Retina (tissue), 1 donor: ENCODE measurements at regions not wholly inside any gene's neighbourhood (a gene's known extent, or its start where the extent isn't known, plus 50 kb on each side); places are given as distances from the start of the nearest gene placed in this dataset.
A peak's percentile ranks its signal among the peaks of the same experiment; 100 is the strongest.

Source experiments
- DNase-seq: peaks from one replicate; pipeline ENCODE4 v3.0.0-alpha.2; 2016

DNA sequence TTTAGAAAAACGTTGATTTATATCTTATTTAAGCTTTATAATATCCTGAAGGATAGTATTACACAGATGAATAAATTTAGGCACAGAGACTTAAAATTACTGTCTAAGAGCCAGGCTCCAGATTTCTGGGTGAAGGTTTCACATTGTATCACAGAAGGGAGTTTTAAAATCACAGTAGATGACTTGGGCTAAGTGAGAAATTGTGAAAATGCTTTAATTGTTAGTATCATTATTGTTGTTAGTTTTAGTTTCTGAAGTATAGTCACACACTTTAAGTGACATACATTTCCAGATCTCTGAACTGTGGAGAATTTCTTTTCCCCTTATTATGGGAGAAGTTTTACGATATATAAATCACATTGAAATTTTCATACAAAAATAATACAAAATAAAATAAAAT lies 83.5 kb downstream of the NDUFS5 start:
- no peak for DNase-seq

DNA sequence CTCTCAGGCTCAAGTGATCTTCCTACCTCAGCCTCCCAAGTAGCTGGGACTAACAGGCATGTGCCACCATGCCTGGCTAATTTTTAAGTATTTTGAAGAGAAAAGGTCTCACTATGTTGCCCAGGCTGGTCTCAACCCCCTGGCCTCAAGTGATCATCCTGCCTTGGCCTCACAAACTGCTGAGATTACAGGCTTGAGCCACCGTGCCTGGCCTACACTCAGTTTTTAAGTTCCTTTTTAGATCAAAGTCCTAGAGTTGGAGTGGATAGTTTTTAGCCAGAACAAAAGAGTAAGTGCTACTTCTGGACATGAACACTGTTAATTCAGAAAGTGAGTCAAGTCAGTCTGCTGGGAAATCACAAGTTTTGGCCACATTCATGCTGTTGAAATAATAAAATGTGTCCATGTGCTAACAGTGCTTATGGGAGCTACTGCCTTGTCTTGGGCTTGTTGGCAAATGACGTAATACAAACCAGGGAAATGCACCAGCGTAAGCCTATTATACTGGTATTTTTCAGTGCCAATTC lies 84.2 kb downstream of the NDUFS5 start:
- DNase-seq = no peak

DNA sequence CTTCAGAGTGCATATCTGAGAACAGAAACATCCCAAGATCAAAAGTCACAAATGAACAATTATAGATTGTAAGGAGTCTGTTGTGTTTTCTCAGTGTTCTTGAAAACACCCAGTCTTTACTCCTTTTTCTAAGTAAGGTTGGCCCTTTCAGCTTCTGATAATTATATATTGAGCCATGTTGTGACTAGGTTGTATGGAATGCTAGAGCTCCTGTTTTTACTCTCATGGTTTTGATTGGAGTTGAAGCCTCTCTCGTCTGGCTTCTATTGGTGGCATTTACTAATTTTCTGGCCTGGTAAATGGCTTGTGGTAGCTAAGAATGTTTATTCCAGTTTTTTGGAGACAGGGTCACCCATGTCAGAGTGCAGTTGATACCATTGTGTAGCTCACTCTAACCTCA lies 84.7 kb downstream of the NDUFS5 start:
- no peak for DNase-seq

DNA sequence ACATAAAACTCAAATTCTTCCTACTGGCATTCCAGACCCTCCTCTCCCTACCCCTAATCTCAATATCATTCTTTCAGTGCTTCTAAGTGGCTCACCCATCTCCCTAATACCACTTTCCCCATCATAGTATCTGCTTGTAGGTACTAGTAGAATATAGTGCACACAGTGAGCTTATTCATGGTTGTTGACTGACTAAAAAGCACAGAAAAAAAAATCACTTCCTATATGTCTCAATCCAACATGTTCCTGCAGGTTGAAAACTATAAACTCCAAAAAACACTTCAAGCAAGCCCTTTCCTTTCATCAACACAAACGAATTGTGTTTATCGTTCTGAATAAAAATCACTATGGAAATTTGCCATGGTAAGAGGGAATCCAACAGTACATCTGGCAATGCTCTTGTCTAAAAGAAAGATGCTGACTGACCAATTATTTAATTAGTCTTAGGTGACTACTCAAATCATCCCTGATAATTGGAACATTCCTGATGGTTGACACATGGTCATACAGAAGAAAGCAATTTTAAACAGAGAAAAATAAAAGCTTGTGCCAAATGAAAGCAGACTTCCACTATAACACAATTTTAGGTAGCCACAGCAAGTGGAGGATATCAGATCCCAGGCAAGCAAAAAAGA lies 87.1 kb downstream of the NDUFS5 start:
- DNase-seq = no peak

DNA sequence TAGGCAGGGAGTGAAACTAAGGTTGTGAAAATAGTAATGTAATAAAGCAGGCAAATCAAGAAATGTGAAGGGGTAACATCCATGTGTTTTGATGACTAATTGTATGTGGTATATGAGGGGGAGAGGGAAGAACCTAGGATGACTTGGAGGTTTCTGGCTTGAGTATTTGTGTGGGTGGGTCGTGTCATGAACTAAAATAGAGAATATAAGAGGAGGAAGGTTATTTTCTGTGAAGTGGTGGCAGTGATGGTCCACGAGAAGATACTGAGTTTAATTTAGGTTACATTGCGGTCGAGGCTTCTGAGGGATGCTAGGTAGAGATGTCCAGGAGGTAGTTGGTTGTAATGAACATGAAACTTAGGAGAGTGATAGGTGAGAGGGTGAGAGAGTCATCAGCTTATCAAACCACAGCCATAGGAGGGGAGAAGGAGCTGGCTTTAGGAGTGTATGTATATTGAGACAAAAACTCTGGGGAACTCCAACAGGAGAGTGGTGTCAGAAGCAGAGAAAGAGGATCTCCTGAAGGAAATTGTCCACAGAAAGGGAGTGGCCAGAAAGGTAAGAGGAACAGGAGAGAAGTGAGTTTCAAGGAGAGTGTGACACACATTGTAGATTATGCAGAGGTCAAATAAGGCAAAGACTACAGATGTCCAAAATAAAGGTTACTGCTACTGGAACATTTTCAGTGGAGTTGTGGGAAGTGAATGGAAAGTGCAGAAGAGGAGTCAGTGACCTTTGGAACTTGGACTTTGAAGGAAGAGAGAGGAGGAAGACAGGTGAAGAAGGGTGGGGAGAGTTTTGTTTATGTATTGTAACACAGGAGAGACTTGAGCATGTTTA lies 89.0 kb upstream of the MACF1 start:
- DNase-seq = no peak

DNA sequence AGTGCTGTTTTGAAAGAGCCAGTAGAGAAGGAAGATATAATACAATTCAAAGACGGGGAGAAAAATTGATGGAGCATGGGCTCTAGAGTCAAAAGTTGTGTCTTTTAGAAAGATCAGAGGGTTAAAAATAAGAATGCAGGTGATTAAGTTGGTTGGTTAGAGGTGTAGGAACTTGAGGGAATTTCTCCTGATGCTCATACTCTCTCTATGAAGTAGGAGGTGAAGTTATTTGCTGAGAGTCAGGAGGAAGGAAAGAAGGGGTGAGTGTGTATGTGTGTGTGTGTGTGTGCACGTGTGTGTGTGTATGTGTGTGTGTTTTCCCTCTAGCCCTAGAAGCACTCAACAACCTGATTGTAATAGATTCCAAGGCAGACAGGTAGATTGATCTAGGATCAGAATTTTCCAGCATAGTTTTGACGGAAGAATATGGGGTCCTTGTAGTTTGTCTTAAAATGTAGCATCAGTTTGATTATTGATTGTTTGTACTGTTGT lies 88.3 kb upstream of the MACF1 start:
- no peak for DNase-seq

DNA sequence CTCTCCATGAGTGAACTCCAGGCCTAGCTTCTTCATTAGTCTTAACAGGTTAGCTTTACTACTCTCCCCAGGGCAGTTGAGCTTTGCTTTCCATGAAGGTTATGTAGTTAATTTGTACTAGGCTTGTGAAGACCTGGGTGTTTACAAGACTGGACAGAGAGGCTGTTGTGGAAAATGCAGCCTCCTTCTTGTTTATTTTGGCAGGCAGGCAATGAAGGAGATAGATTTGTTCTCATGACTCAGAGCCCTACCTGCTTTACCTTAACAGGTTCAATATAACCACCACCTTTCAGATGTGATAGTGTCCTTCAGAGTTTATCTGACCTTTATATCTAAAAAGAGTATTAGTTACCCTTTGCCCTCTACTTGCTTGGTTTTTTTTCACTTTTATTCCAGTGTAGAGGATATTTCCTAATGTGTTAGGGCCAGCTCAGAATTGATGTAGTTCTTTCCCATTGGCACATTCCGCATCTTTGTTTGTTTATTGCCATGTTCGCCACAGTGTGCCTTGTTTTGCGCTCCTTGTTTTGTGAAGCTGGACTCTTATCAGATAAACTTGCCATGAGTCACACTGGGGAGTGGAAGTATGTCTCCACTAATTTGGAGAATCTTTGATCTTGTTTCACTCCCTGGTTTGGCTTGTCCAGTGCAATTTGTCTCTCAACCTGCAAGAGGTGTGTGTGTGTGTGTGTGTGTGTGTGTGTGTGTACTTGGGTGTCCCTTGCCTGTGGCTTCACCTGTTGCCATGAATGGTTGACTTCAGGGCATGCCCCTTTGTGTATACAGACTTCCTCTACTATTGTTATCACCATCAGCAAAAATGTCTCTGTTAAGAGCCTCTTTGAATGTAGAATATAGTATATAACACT lies 87.4 kb upstream of the MACF1 start:
- no peak for DNase-seq

DNA sequence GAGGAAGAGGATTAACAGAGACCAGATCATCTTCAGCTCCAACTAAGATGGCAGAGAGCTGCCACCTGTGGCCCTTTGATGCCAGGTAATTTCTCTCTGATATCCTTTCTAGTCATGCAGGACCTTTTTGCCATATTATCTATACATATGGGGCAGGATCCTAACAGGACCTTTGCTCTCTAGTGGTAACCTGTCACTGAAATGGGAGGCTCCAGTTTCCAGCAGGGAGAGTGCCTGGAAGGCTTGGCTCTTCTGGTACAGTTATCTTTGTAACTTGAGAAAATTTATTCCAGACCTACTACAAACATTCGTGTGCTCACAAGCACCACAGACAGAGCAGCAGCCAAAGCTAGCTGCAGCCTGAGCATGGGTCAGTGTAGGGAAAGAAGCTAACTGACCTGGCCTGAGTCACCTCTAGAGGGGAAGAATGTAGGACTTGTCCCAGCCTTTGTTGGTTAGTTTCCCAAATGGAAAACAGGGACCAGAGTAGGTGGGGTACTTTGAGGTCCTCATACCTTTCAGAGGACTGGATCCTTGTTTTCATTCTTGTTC lies 86.5 kb upstream of the MACF1 start:
- no peak for DNase-seq

DNA sequence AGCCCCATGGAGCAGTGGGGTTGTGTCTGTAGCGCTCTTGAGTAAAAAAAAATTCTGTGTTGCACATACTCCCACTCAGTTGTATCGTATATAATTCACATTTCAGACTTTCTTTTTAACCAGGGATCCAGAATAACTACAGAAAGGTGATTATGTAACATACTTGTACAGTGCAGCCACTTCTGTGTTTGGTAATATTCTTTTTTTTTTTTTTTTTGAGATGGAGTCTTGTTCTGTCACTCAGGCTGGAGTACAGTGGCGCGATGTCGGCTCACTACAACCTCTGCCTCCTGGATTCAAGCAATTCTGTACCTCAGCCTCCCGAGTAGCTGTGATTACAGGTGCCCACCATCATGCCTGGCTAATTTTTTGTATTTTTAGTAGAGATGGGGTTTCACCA lies 82.4 kb upstream of the MACF1 start:
- no peak for DNase-seq

DNA sequence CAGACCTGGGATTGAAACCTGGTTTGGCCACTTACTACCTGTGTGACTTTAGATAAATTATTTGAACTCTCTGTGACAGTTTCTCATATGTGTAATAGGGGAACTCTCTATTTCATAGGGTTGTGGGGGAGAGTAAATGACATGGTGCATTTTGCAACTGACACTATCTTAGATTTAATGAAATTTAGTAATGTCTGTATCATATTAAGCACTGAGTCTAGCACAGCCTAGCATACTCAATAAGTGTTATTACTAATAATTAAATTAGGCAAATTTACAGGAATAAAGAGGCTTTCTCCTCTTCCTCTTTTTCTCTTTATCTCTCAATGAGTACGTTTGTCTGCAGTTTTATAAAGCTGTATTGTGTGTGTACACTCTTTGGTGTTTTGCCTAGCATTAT lies 80.2 kb upstream of the MACF1 start:
- no peak for DNase-seq

DNA sequence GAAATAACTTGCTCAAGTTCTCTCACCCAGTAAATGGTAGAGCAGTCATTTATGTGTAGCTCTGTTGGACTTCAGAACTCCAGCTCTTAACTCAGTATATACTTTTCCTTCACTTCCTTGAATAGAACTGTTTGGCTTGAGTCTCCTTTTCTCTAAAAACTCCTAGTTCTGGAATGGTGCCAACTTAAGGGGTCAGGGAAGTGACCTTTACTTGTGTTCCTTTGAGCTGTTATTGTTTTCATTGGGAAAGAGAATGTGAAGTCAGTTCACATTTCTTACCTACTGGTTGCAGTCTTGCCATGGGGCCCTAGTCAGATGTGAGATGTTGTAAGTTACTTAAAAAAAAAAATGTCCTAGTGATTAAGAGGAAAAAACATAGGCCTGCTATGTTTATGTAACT lies 77.0 kb upstream of the MACF1 start:
- DNase-seq = no peak

DNA sequence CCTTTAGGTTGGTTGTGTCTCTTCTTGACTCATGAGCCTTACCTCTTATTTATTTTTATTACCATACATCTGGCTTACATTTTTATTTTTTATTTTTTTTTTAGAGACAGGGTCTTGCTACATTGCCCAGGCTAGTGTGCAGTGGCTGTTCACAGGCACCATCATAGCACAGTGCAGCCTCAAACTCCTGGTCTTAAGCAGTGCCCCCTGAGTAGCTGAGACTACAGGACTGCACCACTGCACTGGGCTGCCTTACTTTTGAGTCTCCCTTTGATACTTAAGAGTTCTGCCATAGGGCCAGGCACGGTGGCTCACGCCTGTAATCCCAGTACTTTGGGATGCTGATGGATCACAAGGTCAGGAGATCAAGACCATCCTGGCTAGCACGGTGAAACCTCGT lies 76.4 kb upstream of the MACF1 start:
- no peak for DNase-seq

DNA sequence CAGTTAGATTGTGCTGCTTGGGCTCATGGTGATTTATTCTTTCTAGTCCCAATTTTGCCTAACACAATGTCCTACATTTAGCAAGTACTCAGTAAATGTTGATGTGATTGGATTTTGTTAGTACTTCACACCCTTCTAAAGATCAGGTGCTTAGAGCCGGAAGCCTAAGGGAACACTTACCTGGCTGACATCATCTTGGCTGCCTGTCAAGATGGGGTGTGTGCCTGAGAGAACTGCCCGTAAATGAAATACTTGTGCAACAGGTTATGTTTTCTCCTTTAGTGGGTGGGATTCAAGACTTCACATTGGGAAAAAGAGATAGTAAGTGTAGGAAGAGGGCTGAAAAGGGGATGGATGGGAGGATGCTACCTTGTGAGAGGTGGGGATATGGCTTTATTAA lies 75.5 kb upstream of the MACF1 start:
- DNase-seq = no peak

DNA sequence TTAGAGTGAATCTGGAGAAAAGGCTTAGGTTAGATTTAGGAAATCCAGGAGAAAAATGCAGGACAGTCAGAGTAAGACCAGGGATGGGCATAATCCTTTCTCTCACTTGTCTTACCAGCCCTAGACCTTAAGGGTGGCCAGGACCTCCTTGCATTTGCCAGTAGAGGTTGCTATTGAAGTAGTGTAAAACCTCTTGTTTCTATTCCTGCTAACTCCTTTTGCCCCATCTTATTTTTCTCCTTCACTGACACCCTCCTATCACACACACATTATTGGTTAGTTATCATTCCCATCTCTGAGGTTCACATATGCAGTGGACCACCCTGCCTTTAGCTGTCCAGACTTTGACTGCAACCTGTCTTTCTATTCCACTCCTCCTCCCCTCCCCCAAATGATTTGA lies 75.0 kb upstream of the MACF1 start:
- DNase-seq = no peak

DNA sequence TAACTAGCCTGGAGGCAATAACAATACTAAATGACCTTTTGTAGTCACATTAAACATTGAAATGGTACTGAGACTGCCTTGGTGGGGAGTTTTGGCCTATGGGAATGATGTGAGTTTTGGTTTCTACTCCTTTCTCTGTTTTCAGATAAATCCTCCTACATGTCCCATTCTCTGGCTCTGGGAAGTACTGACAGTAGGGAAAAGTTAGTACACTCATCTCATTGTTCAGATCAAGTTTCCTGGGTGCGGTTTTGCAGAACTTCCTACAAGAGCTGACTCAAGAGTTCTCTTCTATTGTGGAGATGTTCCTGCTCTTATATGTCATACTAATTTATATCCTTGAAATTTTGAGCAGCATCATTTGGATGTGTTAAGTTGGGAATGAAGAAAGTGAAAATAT lies 74.2 kb upstream of the MACF1 start:
- DNase-seq = no peak

DNA sequence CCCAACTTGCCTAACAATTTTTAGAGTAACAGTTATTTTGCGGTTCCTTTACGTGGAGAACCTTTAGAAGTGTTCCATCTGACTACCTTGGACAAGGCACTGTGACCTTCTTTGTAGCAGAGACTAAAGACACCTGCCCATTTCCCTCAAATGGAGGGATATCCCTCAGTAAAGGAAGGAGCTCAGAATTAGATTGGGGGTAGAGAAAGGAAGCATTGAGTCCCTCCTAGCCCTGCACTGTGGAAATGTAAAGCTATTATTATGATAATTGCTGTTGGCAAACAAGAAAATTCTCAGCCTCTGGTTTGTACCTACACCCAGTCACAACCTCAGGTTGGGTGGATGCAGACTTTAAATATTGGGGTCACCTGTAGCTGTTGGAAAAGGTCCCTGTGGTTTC lies 72.6 kb upstream of the MACF1 start:
- no peak for DNase-seq

DNA sequence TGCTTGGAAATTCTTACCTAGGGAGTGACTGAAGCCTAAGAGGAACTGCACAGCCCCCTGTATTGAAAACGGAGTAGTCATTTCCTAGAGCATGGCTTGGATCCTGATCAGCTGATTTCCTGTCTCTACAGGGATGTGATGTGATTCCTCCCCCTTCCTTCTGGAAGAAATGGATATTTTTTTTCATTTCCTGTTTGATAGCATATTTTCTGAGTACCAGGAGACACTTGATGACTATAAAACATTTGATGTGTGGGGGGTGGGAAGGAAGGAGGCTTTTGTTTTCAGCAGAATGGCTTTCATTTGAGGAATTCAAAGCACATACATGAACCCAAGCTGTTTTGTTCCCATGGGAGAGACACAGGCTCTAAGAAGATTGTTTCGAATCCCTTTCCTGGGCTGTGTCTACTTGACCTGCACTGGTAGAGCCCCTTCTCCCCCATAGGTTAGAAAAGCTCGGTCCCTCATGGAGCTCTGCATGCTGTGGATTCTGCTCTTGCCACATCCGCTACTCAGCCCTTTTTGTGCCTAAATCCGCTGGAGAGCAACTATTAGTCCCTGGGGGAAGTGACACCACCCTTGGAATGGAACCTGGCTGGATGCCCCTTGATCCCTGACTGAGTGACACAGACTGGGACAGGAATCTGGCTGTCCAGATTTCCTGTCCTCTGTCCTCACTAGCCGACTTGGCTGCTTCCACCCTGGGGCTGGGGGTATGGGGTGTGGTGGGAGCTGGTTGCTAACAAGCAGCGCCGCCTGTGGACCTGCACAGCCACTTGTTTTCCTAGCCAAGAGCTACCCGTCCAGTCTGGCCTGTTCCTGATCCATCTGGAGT lies 71.8 kb upstream of the MACF1 start:
- peak; percentile 29 for DNase-seq

DNA sequence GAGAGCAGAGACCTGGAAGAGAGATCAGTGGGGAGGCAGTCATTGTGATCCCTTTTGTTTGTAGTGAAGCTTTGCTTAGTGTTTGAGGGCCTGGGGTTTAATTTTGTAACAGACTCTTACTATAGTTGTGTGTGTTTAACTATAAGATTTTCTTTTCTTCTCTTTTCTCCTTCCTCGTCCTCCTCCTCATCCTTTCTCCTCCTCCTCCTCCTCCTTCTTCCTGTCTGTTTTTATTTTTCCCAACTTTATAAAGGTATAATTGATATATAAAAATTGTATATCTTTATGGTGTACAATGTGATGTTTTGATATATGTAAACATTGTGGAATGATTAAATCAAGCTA lies 71.2 kb upstream of the MACF1 start:
- DNase-seq = no peak

DNA sequence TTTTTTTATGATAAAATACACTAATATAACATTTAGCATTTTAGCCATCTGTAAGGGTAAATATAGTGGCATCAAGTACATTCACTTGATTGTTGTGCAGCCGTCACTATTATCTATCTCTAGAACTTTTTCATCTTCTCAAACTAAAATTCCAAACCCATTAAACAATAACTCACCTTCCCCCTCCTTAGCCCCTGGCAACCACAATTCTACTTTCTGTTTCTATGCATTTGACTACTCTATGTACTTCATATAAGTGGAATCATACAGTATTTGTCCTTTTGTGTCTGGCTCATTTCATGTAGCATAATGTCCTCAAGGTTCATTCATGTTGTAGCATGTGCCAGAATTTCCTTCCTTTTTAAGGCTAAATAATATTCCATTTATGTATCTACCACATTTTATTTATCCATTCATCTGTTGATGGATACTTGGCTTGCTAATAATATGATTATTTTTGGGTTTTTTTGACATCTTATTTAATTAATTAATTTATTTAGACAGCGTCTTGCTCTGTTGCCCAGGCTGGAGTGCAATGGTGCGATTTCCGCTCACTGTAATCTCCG lies 69.6 kb upstream of the MACF1 start:
- no peak for DNase-seq

DNA sequence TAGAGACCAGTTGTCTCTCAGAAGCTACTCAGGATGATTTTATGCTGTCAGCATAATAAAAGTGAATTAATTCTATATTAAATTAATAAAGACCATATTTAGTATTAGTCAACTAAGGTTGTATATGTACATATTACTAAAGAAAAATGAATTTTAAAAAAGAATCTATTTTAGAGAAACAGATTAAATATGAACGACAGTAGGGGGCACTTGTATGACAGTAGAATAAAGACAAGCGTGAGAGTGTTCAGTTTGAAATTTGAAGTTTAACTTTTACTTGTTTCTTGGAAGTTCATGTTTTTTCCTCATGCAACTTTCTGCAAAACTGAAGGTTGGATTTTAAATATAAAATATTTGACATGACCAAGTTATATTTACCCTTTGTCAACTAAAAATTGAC lies 67.9 kb upstream of the MACF1 start:
- no peak for DNase-seq

DNA sequence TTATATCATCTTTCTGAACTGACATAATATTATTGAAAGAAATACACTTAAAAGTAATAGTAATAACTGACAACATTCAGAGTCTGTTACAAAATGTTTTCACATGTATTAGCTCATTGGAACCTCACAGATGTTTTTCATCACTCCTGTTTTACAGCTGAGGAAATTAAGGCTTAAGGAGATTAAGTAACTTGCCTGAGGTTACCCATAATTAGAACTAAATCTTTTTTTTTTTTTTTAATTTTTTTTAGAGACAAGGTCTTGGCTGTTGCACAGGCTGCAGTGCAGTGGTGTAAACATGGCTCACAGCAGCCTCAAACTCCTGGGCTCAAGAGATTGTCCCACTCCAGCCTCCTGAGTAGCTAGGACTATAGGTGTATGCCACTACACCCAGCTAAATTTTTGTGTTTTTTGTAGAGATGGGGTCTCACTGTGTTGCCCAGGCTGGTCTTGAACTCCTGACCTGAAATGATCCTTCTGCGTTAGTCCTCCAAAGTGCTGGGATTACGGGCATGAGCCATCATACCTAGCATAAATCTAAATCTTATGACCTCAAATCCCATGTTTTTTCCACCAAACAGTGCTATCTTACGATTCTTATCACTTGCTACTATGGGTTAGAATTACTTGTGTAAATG lies 64.7 kb upstream of the MACF1 start:
- DNase-seq = no peak
